Esophagus muscularis mucosa (tissue), 3 donors: ENCODE measurements at regions not wholly inside any gene's neighbourhood (a gene's known extent, or its start where the extent isn't known, plus 50 kb on each side); places are given as distances from the start of the nearest gene placed in this dataset.

Experiments
- CTCF ChIP-seq, 3 experiments: fragments of 200-600 bp in 2 of 3; fragments of 450-650 bp in 1 of 3; sonication (generic) in 2 of 3; IDR thresholded peaks; one replicate each; pipeline ENCODE4 v1.5.1; 2017 to 2019; ENCODE audit warnings: antibody characterized with exemption in 3 of 3, mild to moderate bottlenecking in 2 of 3, moderate library complexity in 1 of 3
- POLR2A ChIP-seq: fragments of 450-650 bp; IDR thresholded peaks from one replicate; pipeline ENCODE4 v1.6.1; 2017; ENCODE audit warnings: antibody characterized with exemption, moderate library complexity, mild to moderate bottlenecking, low read depth
- POLR2AphosphoS5 ChIP-seq, 2 donors: sonication (generic); formaldehyde crosslinking; IDR thresholded peaks; one replicate each; pipeline ENCODE4 v1.6.1; 2017; ENCODE audit warnings: antibody characterized with exemption in 2 of 2

- no peak for TF ChIP-seq CTCF (IDR thresholded peaks at IDR 0.05)
- no peak for TF ChIP-seq POLR2AphosphoS5 (IDR thresholded peaks at IDR 0.05)
- no peak for TF ChIP-seq POLR2A
Observed at GRCh38 chr7:41820111-41820671, 117.3 kb upstream of the INHBA start.
